A549 (cell line): ENCODE measurements at regions not wholly inside any gene's neighbourhood (a gene's known extent, or its start where the extent isn't known, plus 50 kb on each side); places are given as distances from the start of the nearest gene placed in this dataset.

Experiments used
- CTCF ChIP-seq: fragments of >200 bp; sonication (Bioruptor Twin); formaldehyde crosslinking; IDR thresholded peaks from 3 replicates; pipeline ENCODE4 v1.5.1; 2016
- ESRRA ChIP-seq: fragments of 150-350 bp; IDR thresholded peaks from 2 replicates; pipeline ENCODE4 v1.6.1; 2014; ENCODE audit warnings: mild to moderate bottlenecking, low read length, borderline replicate concordance
- MYC ChIP-seq: IDR thresholded peaks from 2 replicates; pipeline ENCODE4 v1.6.1; 2012; ENCODE audit warnings: mild to moderate bottlenecking, inconsistent platforms, low read length, improper control_type of control experiment, borderline replicate concordance
- REST ChIP-seq: fragments of 200-600 bp; sonication (generic); IDR thresholded peaks from 2 replicates; pipeline ENCODE4 v1.6.1; 2016; ENCODE audit warnings: antibody characterized with exemption, mild to moderate bottlenecking, moderate library complexity
- RFX5 ChIP-seq: fragments of 450-650 bp; IDR thresholded peaks from 2 replicates; pipeline ENCODE4 v1.7.1; 2014; ENCODE audit warnings: antibody characterized with exemption, mild to moderate bottlenecking, moderate library complexity
- USF2 ChIP-seq: fragments of 450-650 bp; IDR thresholded peaks from 2 replicates; pipeline ENCODE4 v1.6.1; 2014; ENCODE audit warnings: antibody characterized with exemption
- ZNF302 ChIP-seq: fragments of 250-450 bp; sonication (Bioruptor Pico); IDR thresholded peaks from 2 replicates; pipeline ENCODE4 v1.9.0; 2021; ENCODE audit warnings: inconsistent platforms, mild to moderate bottlenecking, moderate library complexity

- TF ChIP-seq CTCF: no peak
- TF ChIP-seq ESRRA: no peak
- no peak for TF ChIP-seq ZNF302 (CRISPR knock-in tag)
- TF ChIP-seq MYC: no peak
- TF ChIP-seq RFX5: no peak
- no peak for TF ChIP-seq REST
- no peak for TF ChIP-seq USF2
Observed at GRCh38 chr5:159514229-159514810, 184.0 kb upstream of the IL12B start.
